Stomach (tissue), 8 donors: ENCODE measurements at regions not wholly inside any gene's neighbourhood (a gene's known extent, or its start where the extent isn't known, plus 50 kb on each side); places are given as distances from the start of the nearest gene placed in this dataset.

Experiments
- DNase-seq, 2 donors: peaks; one replicate each; pipeline versions ENCODE4 v3.0.0 to v3.0.0-alpha.2; 2013 to 2019
- H3K27ac ChIP-seq, 5 donors: fragments of 200-600 bp in 4 of 5; sonication (generic) in 4 of 5; one replicate each; pipeline ENCODE4 v1.5.1; 2013 to 2019; ENCODE audit warnings: mild to moderate bottlenecking in 1 of 5, moderate library complexity in 1 of 5
- H3K27me3 ChIP-seq, 3 donors: fragments of 200-600 bp; sonication (generic); one replicate each; pipeline ENCODE4 v1.5.1; 2017 to 2019; ENCODE audit warnings: mixed run types in 1 of 3
- H3K36me3 ChIP-seq, 4 donors: fragments of 200-600 bp; sonication (generic); 1 replicate in 3 of 4; 2 replicates in 1 of 4; pipeline ENCODE4 v1.5.1; 2016 to 2019
- H3K4me1 ChIP-seq, 4 donors: fragments of 200-600 bp; sonication (generic); one replicate each; pipeline ENCODE4 v1.5.1; 2016 to 2019
- H3K4me3 ChIP-seq, 4 donors: fragments of 200-600 bp; sonication (generic) in 3 of 4; one replicate each; pipeline ENCODE4 v1.5.1; 2016 to 2019; ENCODE audit warnings: mild to moderate bottlenecking in 1 of 4
- H3K9me3 ChIP-seq, 4 donors: fragments of 200-600 bp; sonication (generic); one replicate each; pipeline ENCODE4 v1.5.1; 2016 to 2019
- CTCF ChIP-seq, 7 experiments: fragments of 450-650 bp in 4 of 7; fragments of 200-600 bp in 3 of 7; sonication (generic) in 3 of 7; IDR thresholded peaks; one replicate each; pipeline ENCODE4 v1.5.1; 2016 to 2019; ENCODE audit warnings: antibody characterized with exemption in 7 of 7, control low read depth in 2 of 7, mild to moderate bottlenecking in 1 of 7
- EP300 ChIP-seq: sonication (generic); formaldehyde crosslinking; IDR thresholded peaks from one replicate; pipeline ENCODE4 v1.6.1; 2017; ENCODE audit warnings: antibody characterized with exemption
- POLR2A ChIP-seq, 4 donors: fragments of 450-650 bp; IDR thresholded peaks; one replicate each; pipeline ENCODE4 v1.6.1; 2016; ENCODE audit warnings: antibody characterized with exemption in 4 of 4, control low read depth in 2 of 4, mild to moderate bottlenecking in 1 of 4, moderate library complexity in 1 of 4
- POLR2AphosphoS5 ChIP-seq, 3 donors: sonication (generic); formaldehyde crosslinking; IDR thresholded peaks; one replicate each; pipeline ENCODE4 v1.6.1; 2016; ENCODE audit warnings: antibody characterized with exemption in 3 of 3
- WGBS, 5 donors: extraction: QIAGEN DNeasy Blood & Tissue Kit in 3 of 5; methylation state at CpG; one replicate each; pipeline versions ENCODE4 v1.1.5 to v1.1.7; 2013 to 2018; 5-methylcytosine and 5-hydroxymethylcytosine counted together
- intact Hi-C: fragments of 100-400 bp; cut with DNase I; formaldehyde crosslinking; loops from one replicate; pipeline ENCODE4 v1.15.1; 2023; ENCODE audit warnings: low total_unique reads
- small RNA-seq, 4 donors: library from RNA; depleted of rRNA; stranded (forward); fragments of <200 nt; gene quantifications; one replicate each; pipeline ENCODE3, GENCODE V24; 2016
- donor health status: healthy with polysubstance abuse.
- donor health status: Bipolar disorder and iron deficiency.
- donor health status: healthy.

GRCh38 chr10:80000541-80000940, 51.6 kb upstream of the SFTPD start:
- H3K27me3 ChIP-seq = peaks cover 0 to 8% (median 0%) of the 10 kb centered on the region in 3 donors
- H3K4me1 ChIP-seq = peaks cover 0 to 6% (median 0%) of the 10 kb centered on the region in 4 donors
- H3K9me3 ChIP-seq = no peaks in the 10 kb centered on the region
- no peak overlapping the region for H3K4me3 ChIP-seq
- DNase-seq = no peak
- TF ChIP-seq POLR2A (IDR thresholded peaks at IDR 0.05) (no peak), EP300 (no peak), POLR2AphosphoS5 (IDR thresholded peaks at IDR 0.05) (no peak), CTCF (IDR thresholded peaks at IDR 0.05) (no peak)
- no peak overlapping the region for H3K27ac ChIP-seq
- intact Hi-C loops = no loop called here
- H3K36me3 ChIP-seq = no peaks in the 10 kb centered on the region
- WGBS, 5 donors = 75 to 88% (median 85%) methylated on average over 5 of the region's 5 CpGs

Small RNA genes in the stretch of these regions (small RNA-seq; reads per million reads assigned to genes)
- 0 reads per million in 4 donors for gene AL356095.1
